SK-N-SH (cell line): ENCODE measurements at regions not wholly inside any gene's neighbourhood (a gene's known extent, or its start where the extent isn't known, plus 50 kb on each side); places are given as distances from the start of the nearest gene placed in this dataset.
A peak's percentile ranks its signal among the peaks of the same experiment; 100 is the strongest.

Experiments
- CTCF ChIA-PET: fragments of 300-600, 350-600 bp; formaldehyde crosslinking; extraction: SDS; loops from one replicate; lab custom pipeline; 2021; lab: Yijun Ruan, JAX
- POLR2A ChIA-PET: fragments of 350-600 bp; sonication (Branson Sonifier 250); formaldehyde crosslinking; extraction: SDS; loops from one replicate; lab custom pipeline; 2020; ENCODE audit warnings: antibody characterized with exemption, inconsistent platforms; lab: Yijun Ruan, JAX
- DNase-seq: peaks from one replicate; pipeline ENCODE4 v3.0.0; 2012
- H2AFZ ChIP-seq: fragments of 200-600 bp; sonication (generic); 2 replicates; pipeline ENCODE4 v1.8.1; 2016; ENCODE audit warnings: antibody characterized with exemption, mild to moderate bottlenecking, low read depth
- H3F3A ChIP-seq: fragments of 200-600 bp; sonication (generic); replicated peaks from 2 replicates; pipeline ENCODE3; 2016; ENCODE audit warnings: antibody characterized with exemption, mild to moderate bottlenecking; ENCODE audit not compliant: insufficient read depth
- H3K27ac ChIP-seq, 2 experiments: fragments of 200-500 bp in 1 of 2; fragments of 200-600 bp in 1 of 2; sonication (Bioruptor generic) in 1 of 2; sonication (generic), shearing (Covaris generic) in 1 of 2; 2 replicates each; pipeline versions ENCODE4 v1.5.1 to v1.6.1; 2014 to 2016; ENCODE audit warnings: low read depth in 2 of 2, inconsistent platforms in 1 of 2, low read length in 1 of 2, mild to moderate bottlenecking in 1 of 2, mixed read lengths in 1 of 2
- H3K27me3 ChIP-seq: fragments of 200-600 bp; sonication (generic), shearing (Covaris generic); 2 replicates; pipeline ENCODE4 v1.6.1; 2016; ENCODE audit warnings: mixed run types; ENCODE audit not compliant: insufficient read depth
- H3K36me3 ChIP-seq, 2 experiments: fragments of 200-500 bp in 1 of 2; fragments of 200-600 bp in 1 of 2; sonication (Bioruptor generic) in 1 of 2; sonication (generic) in 1 of 2; replicated peaks in 1 of 2; 2 replicates each; pipeline versions ENCODE3 to v1.5.1; 2014 to 2016; ENCODE audit warnings: low read length in 1 of 2, mild to moderate bottlenecking in 1 of 2; ENCODE audit not compliant: insufficient read depth in 2 of 2, control insufficient read depth in 1 of 2
- H3K4me1 ChIP-seq, 2 experiments: fragments of 200-500 bp in 1 of 2; fragments of 200-600 bp in 1 of 2; sonication (Bioruptor generic) in 1 of 2; sonication (generic), shearing (Covaris generic) in 1 of 2; 2 replicates each; pipeline versions ENCODE4 v1.5.1 to v1.6.1; 2014 to 2016; ENCODE audit warnings: low read depth in 1 of 2, low read length in 1 of 2, mixed run types in 1 of 2; ENCODE audit not compliant: insufficient read depth in 2 of 2, control insufficient read depth in 1 of 2
- H3K4me2 ChIP-seq: fragments of 200-600 bp; sonication (generic), shearing (Covaris generic); 2 replicates; pipeline ENCODE4 v1.6.1; 2017; ENCODE audit warnings: mixed run types
- H3K4me3 ChIP-seq, 2 experiments: fragments of 200-500 bp in 1 of 2; fragments of 200-600 bp in 1 of 2; sonication (Bioruptor generic) in 1 of 2; sonication (generic), shearing (Covaris generic) in 1 of 2; 2 replicates each; pipeline versions ENCODE4 v1.5.1 to v1.8.1; 2014 to 2016; ENCODE audit warnings: low read depth in 2 of 2, inconsistent platforms in 1 of 2, low read length in 1 of 2, mild to moderate bottlenecking in 1 of 2, mixed read lengths in 1 of 2, moderate library complexity in 1 of 2
- H3K79me2 ChIP-seq: fragments of 200-600 bp; sonication (generic); 2 replicates; pipeline ENCODE4 v1.8.1; 2017; ENCODE audit warnings: mild to moderate bottlenecking; ENCODE audit not compliant: insufficient read depth
- H3K9ac ChIP-seq: fragments of 200-600 bp; sonication (generic); 2 replicates; pipeline ENCODE4 v1.6.1; 2017; ENCODE audit warnings: mixed run types
- H3K9me2 ChIP-seq: fragments of 200-600 bp; sonication (generic); 2 replicates; pipeline ENCODE4 v1.6.1; 2017; ENCODE audit warnings: mixed run types
- H3K9me3 ChIP-seq: fragments of 200-600 bp; sonication (generic); 2 replicates; pipeline ENCODE4 v1.6.1; 2017; ENCODE audit warnings: mixed run types, mild to moderate bottlenecking, moderate library complexity
- H4K20me1 ChIP-seq: fragments of 200-600 bp; sonication (generic); 2 replicates; pipeline ENCODE4 v1.6.1; 2017; ENCODE audit warnings: mild to moderate bottlenecking, mixed run types; ENCODE audit not compliant: insufficient read depth
- CTCF ChIP-seq: fragments of 200-600 bp; sonication (generic); IDR thresholded peaks from 2 replicates; pipeline ENCODE4 v1.6.1; 2017; ENCODE audit warnings: antibody characterized with exemption, mild to moderate bottlenecking, moderate library complexity
- EZH2phosphoT487 ChIP-seq: fragments of 200-600 bp; sonication (generic); IDR thresholded peaks from 2 replicates; pipeline ENCODE4 v1.6.1; 2017; ENCODE audit warnings: low read depth, mixed run types, mild to moderate bottlenecking, antibody characterized with exemption, moderate library complexity, borderline replicate concordance
- FOXM1 ChIP-seq: IDR thresholded peaks from 2 replicates; pipeline ENCODE4 v1.4.0; 2012; ENCODE audit warnings: low read depth, mild to moderate bottlenecking
- GATA2 ChIP-seq: sonication (generic); formaldehyde crosslinking; IDR thresholded peaks from 2 replicates; pipeline ENCODE4 v1.5.0; 2020; ENCODE audit warnings: mild to moderate bottlenecking, missing genetic modification reagents
- NFIC ChIP-seq: IDR thresholded peaks from 2 replicates; pipeline ENCODE4 v1.4.0; 2012; ENCODE audit warnings: borderline replicate concordance
- SIN3A ChIP-seq: IDR thresholded peaks from 2 replicates; pipeline ENCODE4 v1.6.1; 2012; ENCODE audit warnings: low read depth, mild to moderate bottlenecking, low read length, moderate library complexity, borderline replicate concordance
- TAF1 ChIP-seq: IDR thresholded peaks from 2 replicates; pipeline ENCODE4 v1.6.1; 2012; ENCODE audit warnings: low read depth, mild to moderate bottlenecking, low read length, moderate library complexity, borderline replicate concordance
- TEAD4 ChIP-seq: IDR thresholded peaks from 2 replicates; pipeline ENCODE4 v1.4.0; 2012; ENCODE audit warnings: mild to moderate bottlenecking, borderline replicate concordance; ENCODE audit not compliant: insufficient read depth
- WGBS: methylation state at CpG from one replicate; pipeline ENCODE4 v1.1.6; 2017; ENCODE audit warnings: low lambda C conversion rate; 5-methylcytosine and 5-hydroxymethylcytosine counted together
- TF ChIP-seq, protein P1 (sequence below): IDR thresholded peaks from 2 replicates; pipeline ENCODE4 v1.6.1; 2012; ENCODE audit warnings: mild to moderate bottlenecking, low read depth, low read length, moderate library complexity

- POLR2A ChIA-PET: no interaction called here
Observed at GRCh38 chr2:122843503-122843902, 1088.1 kb downstream of the TSN start.

GRCh38 chr2:122851161-122851560, 1095.7 kb downstream of the TSN start:
- Histone ChIP-seq H3K9me3 (no peaks in the 10 kb centered on the region), H3K9ac (no peak overlapping the region), H3K27me3 (no peaks in the 10 kb centered on the region), H3K79me2 (no peaks in the 10 kb centered on the region), H4K20me1 (no peaks in the 10 kb centered on the region), H3K9me2 (no peaks in the 10 kb centered on the region), H3K4me2 (no peak overlapping the region), H3F3A (no peaks in the 10 kb centered on the region), H3K36me3 (no peaks in the 10 kb centered on the region), H3K4me1 (peaks cover 0 to 3% of the 10 kb centered on the region in 2 experiments; a peak in 1 of 4 replicates), H3K27ac (no peak overlapping the region), H2AFZ (no peak overlapping the region), H3K4me3 (no peak overlapping the region)
- 29% methylated on average over 4 of the region's 4 CpGs for WGBS
- ChIA-PET POLR2A (no interaction called here), CTCF (no interaction called here)
- DNase-seq: no peak
- TF ChIP-seq TAF1: no peak

More at GRCh38 chr2:122843503-122843902, 1088.1 kb downstream of the TSN start:
- Histone ChIP-seq H3K4me2 (no peak overlapping the region), H3K4me1 (no peaks in the 10 kb centered on the region), H3K9ac (no peak overlapping the region), H3K79me2 (no peaks in the 10 kb centered on the region), H3K9me3 (no peaks in the 10 kb centered on the region), H3K27me3 (no peaks in the 10 kb centered on the region), H3K4me3 (no peak overlapping the region), H3K9me2 (no peaks in the 10 kb centered on the region), H3K27ac (no peak overlapping the region), H3F3A (no peaks in the 10 kb centered on the region), H3K36me3 (no peaks in the 10 kb centered on the region), H2AFZ (no peak overlapping the region), H4K20me1 (no peaks in the 10 kb centered on the region)
- TF ChIP-seq FOXM1: no peak
- TF ChIP-seq EZH2phosphoT487: no peak
- TF ChIP-seq GATA2 (CRISPR knock-in tag): peak; percentile 66
- no peak for TF ChIP-seq TEAD4
- no peak for TF ChIP-seq SIN3A
- TF ChIP-seq, protein P1, sequence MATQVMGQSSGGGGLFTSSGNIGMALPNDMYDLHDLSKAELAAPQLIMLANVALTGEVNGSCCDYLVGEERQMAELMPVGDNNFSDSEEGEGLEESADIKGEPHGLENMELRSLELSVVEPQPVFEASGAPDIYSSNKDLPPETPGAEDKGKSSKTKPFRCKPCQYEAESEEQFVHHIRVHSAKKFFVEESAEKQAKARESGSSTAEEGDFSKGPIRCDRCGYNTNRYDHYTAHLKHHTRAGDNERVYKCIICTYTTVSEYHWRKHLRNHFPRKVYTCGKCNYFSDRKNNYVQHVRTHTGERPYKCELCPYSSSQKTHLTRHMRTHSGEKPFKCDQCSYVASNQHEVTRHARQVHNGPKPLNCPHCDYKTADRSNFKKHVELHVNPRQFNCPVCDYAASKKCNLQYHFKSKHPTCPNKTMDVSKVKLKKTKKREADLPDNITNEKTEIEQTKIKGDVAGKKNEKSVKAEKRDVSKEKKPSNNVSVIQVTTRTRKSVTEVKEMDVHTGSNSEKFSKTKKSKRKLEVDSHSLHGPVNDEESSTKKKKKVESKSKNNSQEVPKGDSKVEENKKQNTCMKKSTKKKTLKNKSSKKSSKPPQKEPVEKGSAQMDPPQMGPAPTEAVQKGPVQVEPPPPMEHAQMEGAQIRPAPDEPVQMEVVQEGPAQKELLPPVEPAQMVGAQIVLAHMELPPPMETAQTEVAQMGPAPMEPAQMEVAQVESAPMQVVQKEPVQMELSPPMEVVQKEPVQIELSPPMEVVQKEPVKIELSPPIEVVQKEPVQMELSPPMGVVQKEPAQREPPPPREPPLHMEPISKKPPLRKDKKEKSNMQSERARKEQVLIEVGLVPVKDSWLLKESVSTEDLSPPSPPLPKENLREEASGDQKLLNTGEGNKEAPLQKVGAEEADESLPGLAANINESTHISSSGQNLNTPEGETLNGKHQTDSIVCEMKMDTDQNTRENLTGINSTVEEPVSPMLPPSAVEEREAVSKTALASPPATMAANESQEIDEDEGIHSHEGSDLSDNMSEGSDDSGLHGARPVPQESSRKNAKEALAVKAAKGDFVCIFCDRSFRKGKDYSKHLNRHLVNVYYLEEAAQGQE: no peak
- TF ChIP-seq NFIC: no peak
- no peak for TF ChIP-seq CTCF
- no peak for DNase-seq
- CTCF ChIA-PET: interaction anchor here (1.6 kb wide), 1 partner anchor 10 kb away, joined by 4 read pairs; no protein-coding TSS in a partner anchor
- WGBS: 39% methylated on average over 3 of the region's 3 CpGs
